Muscle layer of duodenum (tissue), 2 donors: ENCODE measurements at regions not wholly inside any gene's neighbourhood (a gene's known extent, or its start where the extent isn't known, plus 50 kb on each side); places are given as distances from the start of the nearest gene placed in this dataset.

Experiments used
- H3K27ac ChIP-seq: one replicate; pipeline ENCODE4 v1.7.0; 2013; ENCODE audit warnings: mild to moderate bottlenecking, low read length
- H3K27me3 ChIP-seq: one replicate; pipeline ENCODE4 v1.7.0; 2013; ENCODE audit warnings: low read depth, mild to moderate bottlenecking, control low read depth, low read length
- H3K36me3 ChIP-seq, 2 donors: one replicate each; pipeline ENCODE4 v1.7.0; 2013; ENCODE audit warnings: low read length in 2 of 2, control low read depth in 1 of 2, mild to moderate bottlenecking in 1 of 2; ENCODE audit not compliant: insufficient read depth in 2 of 2, control insufficient read depth in 1 of 2
- H3K4me1 ChIP-seq, 2 donors: one replicate each; pipeline ENCODE4 v1.7.0; 2013; ENCODE audit warnings: low read length in 2 of 2, mild to moderate bottlenecking in 2 of 2, control low read depth in 1 of 2, moderate library complexity in 1 of 2; ENCODE audit not compliant: insufficient read depth in 2 of 2, control insufficient read depth in 1 of 2
- H3K4me3 ChIP-seq, 2 donors: one replicate each; pipeline ENCODE4 v1.7.0; 2013; ENCODE audit warnings: low read length in 2 of 2, low read depth in 1 of 2, mild to moderate bottlenecking in 1 of 2
- H3K9me3 ChIP-seq, 2 donors: one replicate each; pipeline ENCODE4 v1.7.0; 2013; ENCODE audit warnings: low read length in 2 of 2, control low read depth in 1 of 2, mild to moderate bottlenecking in 1 of 2; ENCODE audit not compliant: control insufficient read depth in 1 of 2
- donor health status: healthy.

DNA sequence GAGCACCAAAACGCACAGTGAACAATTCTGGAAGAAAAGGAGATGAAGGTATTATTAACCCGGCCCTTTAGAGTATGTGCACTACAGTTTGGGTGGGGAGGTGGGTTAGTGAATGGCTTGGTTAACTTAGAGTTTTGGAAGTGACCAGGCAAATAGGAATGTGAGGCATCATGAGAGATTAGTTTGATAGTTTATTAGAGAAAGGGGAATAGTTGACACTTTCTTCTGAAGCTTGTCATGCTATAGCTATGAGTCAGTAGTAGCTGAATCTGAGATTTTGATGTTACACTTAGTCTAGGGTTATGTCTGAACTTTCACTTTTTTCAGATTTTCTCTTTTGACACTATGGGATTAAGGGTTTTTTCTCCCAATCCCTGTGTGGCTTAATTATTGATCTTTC, 567.2 kb downstream of the SNAPC1 start:
- no peaks in the 10 kb centered on the region for H3K4me1 ChIP-seq
- H3K4me3 ChIP-seq, result no peak overlapping the region
- H3K27ac ChIP-seq, result no peak overlapping the region
- H3K9me3 ChIP-seq, result peaks cover 3 to 5% of the 10 kb centered on the region in 2 donors
- H3K27me3 ChIP-seq, result no peaks in the 10 kb centered on the region
- H3K36me3 ChIP-seq, result no peaks in the 10 kb centered on the region

GRCh38 chr14:62347562-62348011, 585.4 kb downstream of the SNAPC1 start:
- Histone ChIP-seq H3K27ac (no peak overlapping the region), H3K9me3 (peaks cover 4 to 10% of the 10 kb centered on the region in 2 donors), H3K4me3 (no peak overlapping the region), H3K27me3 (no peaks in the 10 kb centered on the region), H3K36me3 (no peaks in the 10 kb centered on the region), H3K4me1 (no peaks in the 10 kb centered on the region)

DNA sequence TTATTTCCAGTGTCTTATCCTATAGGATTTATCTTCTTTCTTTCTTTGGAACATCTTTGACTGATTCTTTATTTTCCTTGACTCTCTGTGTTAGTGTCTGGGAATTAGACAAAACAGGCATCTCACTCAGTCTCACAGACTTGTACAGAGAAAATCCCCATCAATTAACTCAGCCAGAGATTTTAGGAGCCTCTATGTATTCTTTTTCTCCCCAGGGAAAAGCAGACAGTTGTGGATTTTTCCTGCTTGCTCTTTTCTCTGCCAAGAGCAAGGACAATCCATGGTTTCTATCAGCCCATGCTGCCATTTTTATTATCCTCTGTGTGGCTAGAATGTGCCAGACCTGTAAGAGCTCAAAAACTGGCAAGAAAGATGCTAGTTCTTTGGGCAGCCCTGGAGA, 595.1 kb downstream of the SNAPC1 start:
- no peak overlapping the region for H3K27ac ChIP-seq
- H3K36me3 ChIP-seq, result no peaks in the 10 kb centered on the region
- no peaks in the 10 kb centered on the region for H3K27me3 ChIP-seq
- no peak overlapping the region for H3K4me3 ChIP-seq
- peaks cover 0 to 23% of the 10 kb centered on the region in 2 donors for H3K9me3 ChIP-seq
- H3K4me1 ChIP-seq, result no peaks in the 10 kb centered on the region

DNA sequence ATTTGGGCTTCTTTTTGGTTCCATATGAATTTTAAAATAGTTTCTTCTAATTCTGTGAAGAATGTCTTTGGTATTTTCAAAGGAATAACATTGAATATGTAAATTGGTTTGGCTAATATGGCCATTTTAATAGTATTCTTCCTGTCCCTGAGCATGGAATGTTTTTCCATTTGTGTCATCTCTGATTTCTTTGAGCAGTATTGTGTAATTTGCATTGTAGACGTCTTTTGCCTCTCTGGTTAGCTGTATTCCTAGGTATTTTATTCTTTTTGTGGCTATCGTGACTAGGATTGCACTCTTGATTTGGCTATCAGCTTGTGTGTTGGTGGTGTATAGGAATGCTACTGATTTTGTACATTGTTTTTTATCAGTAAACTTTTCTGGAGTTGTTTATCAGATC, 601.9 kb downstream of the SNAPC1 start:
- Histone ChIP-seq H3K4me1 (no peaks in the 10 kb centered on the region), H3K4me3 (no peak overlapping the region), H3K36me3 (no peaks in the 10 kb centered on the region), H3K27me3 (no peaks in the 10 kb centered on the region), H3K27ac (no peak overlapping the region), H3K9me3 (peaks cover 0 to 3% of the 10 kb centered on the region in 2 donors)

DNA sequence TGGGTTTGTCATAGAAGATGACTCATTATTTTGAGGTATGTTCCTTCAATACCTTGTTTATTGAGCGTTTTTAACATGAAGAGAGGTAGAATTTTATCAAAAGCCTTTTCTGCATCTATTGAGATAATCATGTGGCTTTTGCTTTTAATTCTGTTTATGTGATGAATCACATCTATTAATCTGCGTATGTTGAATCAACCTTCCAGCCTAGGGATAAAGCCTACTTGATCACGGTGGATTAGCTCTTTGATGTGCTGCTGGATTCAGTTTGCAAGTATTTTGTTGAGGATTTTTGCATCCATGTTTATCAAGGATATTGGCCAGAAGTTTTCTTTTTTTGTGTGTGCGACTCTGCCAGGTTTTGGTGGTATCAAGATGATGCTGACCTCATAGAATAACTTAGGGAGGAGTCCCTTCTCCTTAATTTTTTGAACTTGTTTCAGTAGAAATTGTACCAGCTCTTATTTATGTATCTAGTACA, 602.6 kb downstream of the SNAPC1 start:
- peaks cover 0 to 3% of the 10 kb centered on the region in 2 donors for H3K9me3 ChIP-seq
- no peaks in the 10 kb centered on the region for H3K4me1 ChIP-seq
- H3K27ac ChIP-seq, result no peak overlapping the region
- H3K4me3 ChIP-seq, result no peak overlapping the region
- H3K36me3 ChIP-seq, result no peaks in the 10 kb centered on the region
- no peaks in the 10 kb centered on the region for H3K27me3 ChIP-seq

DNA sequence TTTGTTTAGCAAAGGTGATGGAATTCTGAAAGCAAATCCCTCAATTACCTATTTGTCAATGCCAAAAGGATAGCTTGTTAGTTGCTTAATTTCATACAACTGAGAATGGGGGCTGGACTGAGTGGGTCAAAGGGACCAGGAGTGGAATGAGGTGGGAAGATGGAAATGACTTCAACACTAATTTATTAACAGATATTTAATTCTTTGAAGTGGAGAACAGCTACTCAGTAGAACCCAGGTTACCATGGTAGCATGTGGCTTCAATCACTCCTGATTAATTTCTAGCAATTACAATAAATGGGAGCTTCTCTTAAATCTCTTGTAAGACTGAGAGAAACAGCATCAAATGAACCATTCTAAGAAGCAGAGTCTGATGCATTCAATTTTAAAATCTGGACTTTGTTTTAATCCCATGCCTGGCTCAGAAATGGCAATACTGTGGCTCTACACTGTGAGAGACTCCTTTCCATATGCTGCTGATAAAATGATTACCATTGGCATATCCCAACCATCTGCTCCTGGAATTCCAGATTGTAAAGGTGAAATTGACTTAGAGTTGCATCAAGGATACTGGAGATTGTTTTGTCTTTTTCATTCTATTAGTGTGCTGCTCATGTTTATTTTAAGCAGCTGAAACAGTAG, 607.8 kb downstream of the SNAPC1 start:
- no peaks in the 10 kb centered on the region for H3K9me3 ChIP-seq
- H3K27me3 ChIP-seq, result no peaks in the 10 kb centered on the region
- no peaks in the 10 kb centered on the region for H3K4me1 ChIP-seq
- no peak overlapping the region for H3K4me3 ChIP-seq
- H3K27ac ChIP-seq, result no peak overlapping the region
- no peaks in the 10 kb centered on the region for H3K36me3 ChIP-seq

GRCh38 chr14:62373944-62374343, 611.7 kb downstream of the SNAPC1 start:
- Histone ChIP-seq H3K4me3 (no peak overlapping the region), H3K9me3 (no peaks in the 10 kb centered on the region), H3K36me3 (no peaks in the 10 kb centered on the region), H3K4me1 (no peaks in the 10 kb centered on the region), H3K27ac (no peak overlapping the region), H3K27me3 (no peaks in the 10 kb centered on the region)

DNA sequence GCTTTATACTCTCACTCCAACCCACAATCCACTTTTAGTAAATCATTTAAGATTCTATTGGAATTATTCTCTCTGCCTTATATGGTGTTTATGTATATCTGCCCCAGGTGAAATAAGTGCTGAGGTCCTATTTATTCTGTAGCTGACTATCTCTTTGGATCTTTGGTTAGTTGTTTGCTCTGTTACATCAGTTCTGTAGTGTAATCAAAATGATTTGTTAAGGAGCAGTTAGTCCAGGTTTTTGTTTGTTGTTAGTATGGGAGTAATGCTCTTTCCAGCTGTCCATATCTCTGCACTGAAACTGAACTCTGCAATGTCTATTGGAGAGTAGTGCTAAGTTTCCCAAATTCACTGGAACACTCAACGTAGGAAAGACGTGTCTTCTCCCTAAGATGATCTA, 615.8 kb downstream of the SNAPC1 start:
- Histone ChIP-seq H3K9me3 (no peaks in the 10 kb centered on the region), H3K4me1 (no peaks in the 10 kb centered on the region), H3K36me3 (no peaks in the 10 kb centered on the region), H3K4me3 (no peak overlapping the region), H3K27me3 (no peaks in the 10 kb centered on the region), H3K27ac (no peak overlapping the region)

DNA sequence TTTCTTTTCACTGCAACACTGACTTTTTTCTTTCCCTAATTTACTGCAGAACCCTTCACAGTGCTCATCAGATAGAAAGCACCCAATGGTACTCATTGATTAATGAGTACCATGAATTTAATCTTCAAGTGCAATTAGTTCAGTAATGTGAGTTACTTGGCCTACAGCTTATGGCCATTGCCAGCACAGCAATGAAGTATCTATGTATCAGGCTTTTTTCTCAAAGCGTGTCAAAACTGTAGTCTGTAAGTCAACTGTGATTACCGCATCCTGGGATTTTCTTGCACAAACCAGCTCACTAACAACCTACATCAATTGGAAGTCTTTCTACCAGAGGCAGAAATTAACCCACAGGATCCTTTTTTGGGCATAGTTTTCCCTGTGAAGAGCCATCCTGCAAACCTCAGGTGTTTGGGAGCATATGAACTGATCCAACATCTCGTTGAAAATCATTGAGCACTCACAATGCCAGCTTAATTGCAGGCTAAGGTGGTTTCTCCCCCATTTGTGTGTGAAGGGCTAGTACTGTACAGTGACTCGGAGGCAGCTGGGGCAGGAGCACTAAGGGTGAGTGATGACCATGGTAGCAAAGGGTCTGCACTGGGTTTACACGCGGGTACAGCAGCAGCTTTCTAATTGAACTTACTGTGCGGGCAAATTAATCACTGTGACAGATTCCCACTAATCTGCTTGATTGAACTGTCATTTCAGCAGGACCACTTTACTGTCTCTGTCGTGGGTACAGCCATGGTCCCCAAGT, 619.3 kb downstream of the SNAPC1 start:
- no peaks in the 10 kb centered on the region for H3K4me1 ChIP-seq
- no peaks in the 10 kb centered on the region for H3K36me3 ChIP-seq
- H3K27me3 ChIP-seq, result no peaks in the 10 kb centered on the region
- H3K9me3 ChIP-seq, result no peaks in the 10 kb centered on the region
- no peak overlapping the region for H3K27ac ChIP-seq
- no peak overlapping the region for H3K4me3 ChIP-seq

GRCh38 chr14:62409169-62409568, 636.1 kb downstream of the KCNH5 start:
- no peaks in the 10 kb centered on the region for H3K36me3 ChIP-seq

GRCh38 chr14:62409626-62410300, 635.5 kb downstream of the KCNH5 start:
- H3K27me3 ChIP-seq, result no peaks in the 10 kb centered on the region
- no peaks in the 10 kb centered on the region for H3K4me1 ChIP-seq
- no peaks in the 10 kb centered on the region for H3K9me3 ChIP-seq
- no peak overlapping the region for H3K4me3 ChIP-seq
- no peaks in the 10 kb centered on the region for H3K36me3 ChIP-seq
- no peak overlapping the region for H3K27ac ChIP-seq

More at GRCh38 chr14:62409169-62409568, 636.1 kb downstream of the KCNH5 start:
- H3K4me1 ChIP-seq, result no peaks in the 10 kb centered on the region
- no peak overlapping the region for H3K27ac ChIP-seq
- H3K27me3 ChIP-seq, result no peaks in the 10 kb centered on the region
- no peaks in the 10 kb centered on the region for H3K9me3 ChIP-seq
- no peak overlapping the region for H3K4me3 ChIP-seq
